ENCODE measurements at regions not wholly inside any gene's neighbourhood (a gene's known extent, or its start where the extent isn't known, plus 50 kb on each side); places are given as distances from the start of the nearest gene placed in this dataset.

DNA sequence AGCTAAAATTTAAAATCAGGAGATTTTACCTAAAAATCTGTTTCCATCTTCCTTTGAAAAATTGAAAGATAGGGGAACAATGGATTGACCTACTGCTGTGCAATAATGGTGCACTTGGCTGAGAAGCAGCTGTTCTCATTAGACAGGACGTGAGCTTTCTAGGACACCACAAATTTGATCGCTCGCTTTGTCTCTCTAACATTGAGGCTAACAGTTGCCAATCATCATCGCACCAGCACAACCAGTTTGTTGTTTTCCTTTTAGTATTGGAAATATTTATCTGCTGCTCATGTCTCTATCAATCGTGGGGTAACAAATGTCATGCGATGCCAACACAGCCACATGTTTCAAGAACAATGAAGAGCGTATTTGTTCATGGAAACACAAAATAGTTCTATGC lies 228.8 kb upstream of the P2RY1 start:
- Histone ChIP-seq H3K4me1 (no peaks in the 10 kb centered on the region), H3K36me3 (no peaks in the 10 kb centered on the region), H3K27me3 (no peaks in the 10 kb centered on the region), H3K9me3 (peaks cover 0 to 5% (median 2%) of the 10 kb centered on the region in 4 donors), H3K4me3 (no peak overlapping the region), H3K27ac (no peak overlapping the region)
- TF ChIP-seq POLR2A (IDR thresholded peaks at IDR 0.05) = no peak
- no peak for TF ChIP-seq POLR2AphosphoS5 (IDR thresholded peaks at IDR 0.05)
- TF ChIP-seq EP300 (IDR thresholded peaks at IDR 0.05) = no peak
- TF ChIP-seq, protein P1, sequence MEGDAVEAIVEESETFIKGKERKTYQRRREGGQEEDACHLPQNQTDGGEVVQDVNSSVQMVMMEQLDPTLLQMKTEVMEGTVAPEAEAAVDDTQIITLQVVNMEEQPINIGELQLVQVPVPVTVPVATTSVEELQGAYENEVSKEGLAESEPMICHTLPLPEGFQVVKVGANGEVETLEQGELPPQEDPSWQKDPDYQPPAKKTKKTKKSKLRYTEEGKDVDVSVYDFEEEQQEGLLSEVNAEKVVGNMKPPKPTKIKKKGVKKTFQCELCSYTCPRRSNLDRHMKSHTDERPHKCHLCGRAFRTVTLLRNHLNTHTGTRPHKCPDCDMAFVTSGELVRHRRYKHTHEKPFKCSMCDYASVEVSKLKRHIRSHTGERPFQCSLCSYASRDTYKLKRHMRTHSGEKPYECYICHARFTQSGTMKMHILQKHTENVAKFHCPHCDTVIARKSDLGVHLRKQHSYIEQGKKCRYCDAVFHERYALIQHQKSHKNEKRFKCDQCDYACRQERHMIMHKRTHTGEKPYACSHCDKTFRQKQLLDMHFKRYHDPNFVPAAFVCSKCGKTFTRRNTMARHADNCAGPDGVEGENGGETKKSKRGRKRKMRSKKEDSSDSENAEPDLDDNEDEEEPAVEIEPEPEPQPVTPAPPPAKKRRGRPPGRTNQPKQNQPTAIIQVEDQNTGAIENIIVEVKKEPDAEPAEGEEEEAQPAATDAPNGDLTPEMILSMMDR (IDR thresholded peaks at IDR 0.05) = no peak
- WGBS, 2 donors = 84 to 90% methylated on average over 7 of the region's 7 CpGs
- ATAC-seq (ENCODE audit: low FRiP score in 2 of 2) (no peak), DNase-seq (no peak)

DNA sequence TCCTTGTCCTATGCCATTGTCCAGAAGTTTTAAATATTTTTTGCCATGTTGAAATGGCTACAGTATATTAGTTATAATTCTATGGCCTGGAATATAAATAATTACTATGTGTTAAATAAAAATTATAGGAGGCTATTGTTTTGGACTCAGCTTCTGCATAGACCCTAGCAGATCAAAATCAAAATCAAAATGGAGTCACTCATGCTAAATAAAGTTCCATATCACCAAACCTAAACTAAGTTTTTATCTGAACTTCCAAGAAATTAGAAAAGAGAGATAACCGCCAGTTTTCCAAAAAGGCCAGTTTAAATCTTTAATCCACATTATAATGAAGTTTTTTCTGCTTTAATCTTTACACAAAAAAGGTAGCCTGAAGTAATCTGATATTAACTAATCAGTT lies 227.8 kb upstream of the P2RY1 start:
- H3K27me3 ChIP-seq = no peaks in the 10 kb centered on the region
- no peaks in the 10 kb centered on the region for H3K36me3 ChIP-seq
- H3K9me3 ChIP-seq = peaks cover 0 to 5% (median 2%) of the 10 kb centered on the region in 4 donors
- H3K4me3 ChIP-seq = no peak overlapping the region
- no peak overlapping the region for H3K27ac ChIP-seq
- 89 to 91% methylated on average over 1 of the region's 1 CpG for WGBS, 2 donors
- no peak for DNase-seq
- TF ChIP-seq, protein P1 (IDR thresholded peaks at IDR 0.05) = no peak
- no peak for TF ChIP-seq POLR2A (IDR thresholded peaks at IDR 0.05)
- TF ChIP-seq POLR2AphosphoS5 (IDR thresholded peaks at IDR 0.05) = no peak
- TF ChIP-seq EP300 (IDR thresholded peaks at IDR 0.05) = no peak
- no peaks in the 10 kb centered on the region for H3K4me1 ChIP-seq
- ATAC-seq (ENCODE audit: low FRiP score in 2 of 2) = no peak

DNA sequence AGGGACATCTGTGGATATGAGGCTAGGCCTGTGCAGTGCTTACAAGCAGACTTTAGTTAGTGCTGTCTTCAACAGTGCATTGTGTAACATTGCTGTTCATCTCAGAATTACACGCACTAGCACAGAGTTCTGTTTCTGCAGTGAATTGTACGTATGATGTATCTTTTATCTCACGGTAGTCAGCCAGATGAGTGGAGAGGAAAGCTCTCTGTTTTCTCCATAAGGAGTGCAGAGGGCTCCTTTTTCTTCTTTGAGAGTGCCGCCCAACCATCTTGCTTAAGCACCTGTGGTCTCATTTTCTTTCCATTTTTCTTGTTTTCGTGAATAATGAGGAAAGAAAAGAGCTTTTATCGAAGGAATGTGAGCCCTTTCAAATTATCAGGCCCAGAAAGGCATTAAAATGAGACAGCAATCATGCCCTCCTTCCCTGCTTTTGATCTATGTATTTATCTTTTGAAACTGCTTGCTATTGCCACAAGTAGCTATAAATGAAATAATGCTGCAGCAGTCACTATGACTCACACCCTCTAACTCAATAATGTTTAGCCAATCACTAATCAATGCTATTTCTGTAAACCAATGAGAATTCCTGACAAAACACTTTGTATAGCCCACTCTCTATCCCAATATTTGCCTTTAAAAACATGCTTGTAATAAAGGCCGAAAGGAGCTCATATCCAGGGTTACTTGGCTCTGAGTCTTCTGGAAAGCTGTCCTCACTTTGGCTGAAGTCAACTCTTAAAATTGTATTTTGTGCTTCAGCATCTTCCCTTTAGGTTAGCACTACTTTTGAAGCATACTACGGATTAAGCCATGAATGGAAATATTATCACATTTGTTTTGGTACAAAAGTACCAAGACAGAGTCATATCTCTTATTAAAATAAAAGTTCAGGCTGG lies 226.0 kb upstream of the P2RY1 start:
- WGBS, 2 donors = 81 to 87% methylated on average over 8 of the region's 8 CpGs
- TF ChIP-seq, protein P1 (IDR thresholded peaks at IDR 0.05) = no peak
- TF ChIP-seq POLR2AphosphoS5 (IDR thresholded peaks at IDR 0.05) (no peak), EP300 (IDR thresholded peaks at IDR 0.05) (no peak), POLR2A (IDR thresholded peaks at IDR 0.05) (no peak)

DNA sequence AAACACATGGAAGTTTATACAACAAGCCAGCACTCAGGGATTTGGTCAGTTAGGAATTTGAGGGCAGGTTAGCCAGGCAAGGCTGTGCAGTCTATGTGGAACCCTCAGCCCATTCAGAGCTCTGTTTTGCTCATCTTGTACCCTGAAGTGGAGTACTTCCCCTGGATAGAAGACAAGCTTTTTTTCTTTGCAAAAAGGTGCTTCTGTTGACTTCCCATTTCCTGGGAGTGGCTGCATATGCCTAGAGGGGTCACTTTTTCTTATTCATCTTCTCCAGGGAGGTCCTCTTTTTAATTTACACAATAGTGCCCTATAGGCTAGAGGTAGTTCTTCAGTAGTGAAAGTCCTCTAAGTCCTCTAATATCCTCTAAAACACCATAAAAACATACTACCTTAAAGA lies 225.0 kb upstream of the P2RY1 start:
- Histone ChIP-seq H3K4me1 (no peaks in the 10 kb centered on the region), H3K27ac (no peak overlapping the region), H3K4me3 (no peak overlapping the region), H3K9me3 (no peaks in the 10 kb centered on the region), H3K27me3 (no peaks in the 10 kb centered on the region), H3K36me3 (no peaks in the 10 kb centered on the region)
- ATAC-seq (ENCODE audit: low FRiP score in 2 of 2) (no peak), DNase-seq (no peak)
- TF ChIP-seq, protein P1 (IDR thresholded peaks at IDR 0.05) = no peak
- no peak for TF ChIP-seq POLR2A (IDR thresholded peaks at IDR 0.05)
- TF ChIP-seq EP300 (IDR thresholded peaks at IDR 0.05) = no peak
- no peak for TF ChIP-seq POLR2AphosphoS5 (IDR thresholded peaks at IDR 0.05)

More for the DNA sequence above, 226.0 kb upstream of the P2RY1 start:
- no peak overlapping the region for H3K27ac ChIP-seq
- no peak overlapping the region for H3K4me3 ChIP-seq
- peaks cover 0 to 5% (median 0%) of the 10 kb centered on the region in 4 donors for H3K9me3 ChIP-seq
- no peak for ATAC-seq (ENCODE audit: low FRiP score in 2 of 2)
- no peaks in the 10 kb centered on the region for H3K36me3 ChIP-seq
- no peak for DNase-seq
- H3K4me1 ChIP-seq = no peaks in the 10 kb centered on the region
- no peaks in the 10 kb centered on the region for H3K27me3 ChIP-seq

DNA sequence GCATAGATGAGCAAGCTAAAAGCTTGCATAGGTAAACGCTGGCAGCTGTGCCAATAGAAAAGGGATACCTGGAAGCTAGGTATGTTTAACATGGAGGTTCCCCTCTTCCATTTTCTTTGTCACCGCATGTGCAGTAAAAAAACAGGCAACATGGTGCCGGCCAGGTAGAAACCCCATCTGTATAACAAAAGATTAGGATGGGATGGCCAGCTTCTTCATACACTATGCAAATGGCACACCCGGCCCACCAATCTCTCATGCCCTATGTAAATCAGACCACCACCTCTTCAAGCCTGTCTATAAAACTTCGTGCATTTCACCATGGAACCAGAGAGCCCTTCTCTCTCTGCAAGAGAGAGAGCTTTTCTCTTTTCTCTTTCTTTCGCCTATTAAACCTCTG lies 224.3 kb upstream of the P2RY1 start:
- Histone ChIP-seq H3K36me3 (no peaks in the 10 kb centered on the region), H3K27ac (no peak overlapping the region), H3K4me1 (no peaks in the 10 kb centered on the region), H3K27me3 (no peaks in the 10 kb centered on the region), H3K9me3 (no peaks in the 10 kb centered on the region), H3K4me3 (no peak overlapping the region)
- ATAC-seq (ENCODE audit: low FRiP score in 2 of 2) (no peak), DNase-seq (no peak)
- WGBS, 2 donors = 90 to 91% methylated on average over 6 of the region's 6 CpGs
- no peak for TF ChIP-seq POLR2AphosphoS5 (IDR thresholded peaks at IDR 0.05)
- TF ChIP-seq EP300 (IDR thresholded peaks at IDR 0.05) = no peak
- no peak for TF ChIP-seq POLR2A (IDR thresholded peaks at IDR 0.05)
- TF ChIP-seq, protein P1 (IDR thresholded peaks at IDR 0.05) = no peak

All from upper lobe of left lung (tissue), 6 donors.